Stimulated activated CD4-positive, alpha-beta T cell treated with anti-CD3 and anti-CD28 coated beads, Interleukin-12 subunit alpha, Interleukin-12 subunit beta, amount 100 ng/mL, for 24 hours (primary cell): ENCODE measurements at regions not wholly inside any gene's neighbourhood (a gene's known extent, or its start where the extent isn't known, plus 50 kb on each side); places are given as distances from the start of the nearest gene placed in this dataset.
A peak's percentile ranks its signal among the peaks of the same experiment; 100 is the strongest.
"Not testable (repeated sequence)": the region's sequence is repeated elsewhere in the genome, so short reads cannot be mapped to it uniquely, and the experiment has no call there.

Experiments
- DNase-seq, 2 experiments: peaks; one replicate each; pipeline ENCODE4 v3.0.0-alpha.2; 2020; ENCODE audit warnings: low read depth in 2 of 2

GRCh38 chr20:41786158-41786557 lies 168.0 kb upstream of the CHD6 start:
- no peak for DNase-seq

DNA sequence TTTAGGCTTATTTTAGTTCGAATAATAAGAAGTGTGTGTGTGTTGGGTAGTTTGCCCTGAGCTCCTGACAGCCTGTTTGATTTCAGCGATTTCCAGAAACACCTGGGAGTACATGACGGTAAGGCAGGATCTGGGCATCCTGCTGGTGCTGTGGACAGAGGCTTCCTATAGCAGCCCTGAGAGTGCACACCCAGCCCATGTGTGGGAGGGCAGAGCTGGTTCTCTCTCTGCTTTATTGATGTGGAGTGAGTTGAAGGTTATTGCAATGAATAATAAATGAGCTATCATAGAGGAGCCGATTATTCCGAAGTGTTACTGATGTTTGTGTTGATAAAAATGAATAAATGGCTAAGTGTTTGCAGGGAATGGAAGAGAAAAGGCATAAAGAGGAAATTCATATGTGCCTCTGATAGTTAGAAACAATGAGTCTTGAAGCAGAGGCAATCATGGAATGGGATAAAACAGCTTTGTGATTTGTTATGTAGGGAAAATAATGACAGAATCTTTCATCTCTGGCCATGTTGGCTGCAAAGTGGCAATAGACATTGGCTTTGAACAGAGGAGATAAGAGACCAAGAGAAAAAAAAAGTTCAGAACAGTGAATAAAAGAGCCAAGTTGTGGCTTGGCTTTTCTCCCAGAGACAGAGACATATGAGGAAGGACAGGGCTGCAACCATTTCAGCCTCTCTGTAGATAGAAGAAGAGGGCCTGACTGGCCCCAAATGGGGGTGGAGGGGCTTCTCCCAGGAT lies 166.2 kb upstream of the CHD6 start:
- no peak for DNase-seq

- no peak for DNase-seq
Observed at GRCh38 chr20:41783423-41784208, 165.4 kb upstream of the CHD6 start.

DNA sequence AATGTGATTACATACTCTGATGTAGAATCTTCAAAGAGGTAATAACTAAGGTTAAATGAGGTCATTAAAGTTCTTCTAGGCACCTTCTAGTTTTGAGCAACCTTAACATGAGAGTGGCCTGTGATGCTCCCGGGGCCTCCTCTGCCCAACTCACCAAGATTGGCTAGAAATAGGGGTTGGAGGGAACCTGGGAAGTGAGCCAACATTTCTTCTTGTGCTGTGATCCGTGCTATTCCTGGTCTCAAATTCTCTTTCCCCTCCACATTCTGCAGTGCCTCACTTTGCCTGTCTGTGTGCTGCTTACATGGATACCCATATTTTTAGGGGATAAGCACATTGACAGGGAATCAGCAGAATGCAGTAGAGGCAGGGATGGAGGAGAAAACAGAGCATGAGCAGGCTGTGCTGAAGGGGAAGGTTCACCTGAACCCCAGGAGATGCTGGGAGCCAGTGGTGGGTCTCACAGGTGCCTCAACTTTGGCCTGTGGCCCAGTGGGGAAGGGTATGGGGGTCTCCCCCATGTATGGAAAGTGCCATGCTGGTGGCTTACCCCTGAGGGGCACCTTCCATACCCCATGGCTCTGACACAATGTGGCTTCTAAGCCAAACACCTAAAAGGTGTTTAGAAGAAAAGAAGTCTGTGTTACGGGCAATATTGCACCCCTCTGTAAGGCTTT lies 164.7 kb upstream of the CHD6 start:
- DNase-seq = no peak

GRCh38 chr20:41782255-41782654 lies 164.1 kb upstream of the CHD6 start:
- no peak for DNase-seq

DNA sequence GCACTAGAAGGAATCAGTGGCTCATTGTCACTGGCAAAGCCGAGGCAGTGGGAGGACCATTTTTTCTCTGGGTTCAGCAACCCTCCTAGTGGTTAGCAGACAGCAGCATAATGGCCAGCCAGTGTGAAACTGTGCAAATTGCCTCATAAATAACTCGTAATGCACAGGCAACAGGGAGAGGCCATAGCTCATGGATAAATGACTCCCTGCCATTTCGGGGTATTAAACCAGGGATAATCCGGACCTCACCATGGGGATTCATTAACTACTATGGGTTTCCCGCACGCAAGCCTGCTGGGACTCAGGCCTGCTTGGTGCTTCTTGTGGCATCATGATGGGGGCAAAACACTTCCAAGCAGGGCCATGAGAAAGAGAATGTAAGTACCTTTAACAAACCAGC lies 158.2 kb upstream of the CHD6 start:
- no peak for DNase-seq

- DNase-seq = no peak
Observed at GRCh38 chr20:41774291-41774690, 156.1 kb upstream of the CHD6 start.

- DNase-seq = no peak
Observed at GRCh38 chr20:41770965-41771364, 152.8 kb upstream of the CHD6 start.

GRCh38 chr20:41770427-41770826 lies 152.2 kb upstream of the CHD6 start:
- no peak for DNase-seq

DNA sequence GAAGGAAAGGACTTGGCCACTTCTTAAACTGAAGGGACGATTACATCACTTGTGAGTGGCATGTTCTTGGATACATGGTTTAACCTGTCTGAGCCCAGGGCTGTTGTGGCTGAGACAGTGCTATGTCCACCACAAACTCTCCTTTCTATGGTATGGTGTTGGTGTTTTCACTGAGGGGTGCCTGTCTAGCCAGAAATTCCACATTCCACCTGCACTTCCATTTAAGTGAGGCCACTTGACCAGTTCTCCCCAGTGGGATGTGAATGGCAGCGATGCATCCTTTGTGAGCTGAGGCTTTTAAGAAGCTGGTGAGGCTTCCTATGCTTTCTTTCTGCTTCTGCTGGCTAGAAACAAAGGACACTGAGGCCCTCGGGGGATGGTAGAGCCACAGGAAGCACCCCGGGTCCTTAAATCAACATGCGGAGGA lies 151.4 kb upstream of the CHD6 start:
- no peak for DNase-seq

- DNase-seq = no peak
Observed at GRCh38 chr20:41750137-41750536, 132.0 kb upstream of the CHD6 start.

- no peak for DNase-seq
Observed at GRCh38 chr20:41748756-41749582, 130.8 kb upstream of the CHD6 start.

- no peak for DNase-seq
Observed at GRCh38 chr20:41748051-41748450, 129.9 kb upstream of the CHD6 start.

GRCh38 chr20:41747226-41747625 lies 129.0 kb upstream of the CHD6 start:
- DNase-seq = no peak

DNA sequence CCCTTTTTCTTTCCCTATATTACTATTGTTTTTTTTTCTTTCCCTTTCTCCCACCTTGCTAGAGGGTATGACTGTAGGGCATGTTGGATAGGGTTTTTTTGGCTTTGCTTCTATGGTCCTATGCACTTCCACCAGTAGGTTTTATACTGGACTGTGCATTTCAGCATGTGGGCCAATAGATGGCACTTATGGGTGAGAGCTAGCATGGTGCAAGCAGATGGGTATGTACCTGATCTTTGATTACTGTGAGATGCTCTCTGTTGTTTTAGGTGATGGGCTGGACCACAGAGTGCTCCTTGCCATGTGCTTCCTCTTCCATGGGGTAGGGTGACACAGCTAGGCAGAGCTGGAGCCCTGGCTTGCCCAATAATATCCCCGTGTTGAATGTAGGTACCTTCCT lies 128.5 kb upstream of the CHD6 start:
- DNase-seq = no peak

DNA sequence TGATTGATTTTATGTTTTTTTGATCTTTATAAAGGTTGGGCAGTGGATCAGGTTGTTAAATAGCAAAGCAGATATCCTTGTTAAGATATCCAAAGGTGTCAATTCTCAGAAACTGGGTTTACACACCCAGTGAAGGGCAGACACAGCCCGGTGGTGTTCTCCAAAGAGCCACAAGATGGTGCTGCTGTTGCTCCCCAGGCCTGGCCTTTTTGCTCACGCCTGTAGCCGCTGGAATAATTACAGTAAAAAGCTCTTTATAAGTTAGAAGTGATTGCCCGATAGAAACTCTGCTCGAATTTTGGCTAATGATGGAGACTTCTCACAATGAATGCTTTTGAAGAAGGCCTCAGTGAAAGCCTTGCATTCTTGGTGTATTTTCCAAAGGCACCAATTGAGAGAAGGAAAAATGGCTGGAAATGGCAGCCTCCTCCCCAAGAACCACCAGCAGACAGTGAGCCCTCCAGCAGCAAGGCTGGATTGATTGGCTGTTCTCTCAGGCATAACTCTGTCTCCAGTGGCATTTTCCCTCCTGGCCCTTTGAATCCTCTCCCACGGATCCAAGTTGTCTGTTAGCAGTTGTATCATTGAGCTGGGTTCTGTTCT lies 120.5 kb upstream of the CHD6 start:
- peak in 1 of 2 experiments; percentile 31 for DNase-seq

- no peak for DNase-seq
Observed at GRCh38 chr20:41735949-41736348, 117.8 kb upstream of the CHD6 start.

DNA sequence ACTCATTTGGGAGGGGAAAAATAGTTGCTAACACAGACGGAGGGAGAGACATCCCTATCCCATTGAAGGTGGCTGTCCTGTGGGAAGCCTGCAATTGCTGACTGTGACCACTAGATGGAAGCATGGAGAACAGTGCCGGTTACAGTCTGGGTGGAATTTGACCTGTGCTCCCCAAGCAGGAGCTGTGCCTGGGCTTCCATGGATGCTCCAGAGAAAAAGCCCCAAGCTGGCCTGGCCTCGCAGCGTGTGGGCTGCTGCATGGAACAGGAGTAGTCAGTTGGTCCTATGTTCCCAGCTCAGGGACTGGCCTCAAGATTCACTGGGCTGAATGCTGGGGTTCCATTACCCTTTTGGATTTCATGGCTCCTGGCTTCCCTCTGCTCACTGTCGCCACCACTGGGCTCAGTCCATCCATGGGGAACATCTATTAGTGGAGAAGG lies 116.3 kb upstream of the CHD6 start:
- peak in 1 of 2 experiments; percentile 18 for DNase-seq

DNA sequence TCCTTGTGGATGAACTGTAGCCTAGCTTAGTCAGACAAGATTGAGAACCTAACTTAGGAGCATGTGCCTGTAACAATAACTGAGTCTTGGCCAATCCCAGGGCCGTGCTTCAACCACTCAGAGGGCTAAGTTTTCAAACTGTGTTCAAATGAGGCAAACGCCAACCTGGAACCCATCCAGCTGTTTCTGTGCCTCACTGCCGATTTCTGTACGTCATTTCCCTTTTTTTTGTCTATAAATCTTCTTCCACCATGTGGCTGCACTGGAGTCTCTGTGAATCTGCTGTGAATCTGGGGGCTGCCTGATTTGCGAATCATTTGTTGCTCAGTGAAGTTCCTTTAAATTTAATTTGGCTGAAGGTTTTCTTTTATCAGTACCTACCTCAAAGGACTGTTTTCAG lies 115.0 kb upstream of the CHD6 start:
- DNase-seq = no peak

GRCh38 chr20:41731198-41731597 lies 113.0 kb upstream of the CHD6 start:
- DNase-seq = not testable (repeated sequence)

GRCh38 chr20:41727681-41728080 lies 109.5 kb upstream of the CHD6 start:
- DNase-seq = not testable (repeated sequence)
